Liver (tissue), 3 donors: ENCODE measurements at regions not wholly inside any gene's neighbourhood (a gene's known extent, or its start where the extent isn't known, plus 50 kb on each side); places are given as distances from the start of the nearest gene placed in this dataset.

ENCODE experiments used
- ATF3 ChIP-seq: IDR thresholded peaks from 2 replicates; pipeline ENCODE4 v1.6.1; 2016; ENCODE audit warnings: antibody characterized with exemption
- CTCF ChIP-seq: fragments of 150-350 bp; IDR thresholded peaks from 2 replicates; pipeline ENCODE4 v1.5.1; 2017; ENCODE audit warnings: improper control_type of control experiment, low read depth, low read length; ENCODE audit not compliant: missing input control
- GABPA ChIP-seq, 2 donors: IDR thresholded peaks in 1 of 2; conservative IDR thresholded peaks in 1 of 2; 2 replicates each; pipeline ENCODE4 v1.6.1; 2016; ENCODE audit warnings: antibody characterized with exemption in 2 of 2, mild to moderate bottlenecking in 1 of 2, moderate library complexity in 1 of 2
- MAX ChIP-seq: IDR thresholded peaks from 2 replicates; pipeline ENCODE4 v1.6.1; 2016; ENCODE audit warnings: antibody characterized with exemption
- NR2F2 ChIP-seq: IDR thresholded peaks from 2 replicates; pipeline ENCODE4 v1.6.1; 2016; ENCODE audit warnings: antibody characterized with exemption
- RAD21 ChIP-seq, 2 donors: IDR thresholded peaks; 2 replicates each; pipeline ENCODE4 v1.6.1; 2016; ENCODE audit warnings: antibody characterized with exemption in 2 of 2, mild to moderate bottlenecking in 2 of 2
- REST ChIP-seq: IDR thresholded peaks from 2 replicates; pipeline ENCODE4 v1.6.1; 2016; ENCODE audit warnings: antibody characterized with exemption, mild to moderate bottlenecking
- YY1 ChIP-seq: IDR thresholded peaks from 2 replicates; pipeline ENCODE4 v1.6.1; 2016; ENCODE audit warnings: antibody characterized with exemption, mild to moderate bottlenecking
- donor health status: healthy.
- donor health status: healthy.

- TF ChIP-seq CTCF (no peak), REST (no peak), YY1 (no peak), GABPA (IDR thresholded peaks at IDR 0.05 in 1 of 2, conservative IDR thresholded peaks at IDR 0.05 in 1 of 2) (no peak), MAX (no peak), NR2F2 (no peak), RAD21 (IDR thresholded peaks at IDR 0.05) (no peak), ATF3 (no peak)
Measured at GRCh38 chr3:194798486-194798885, 112.8 kb downstream of the FAM43A start.
